NCI-H187 treated with DMSO at 0.1 percent for 48 hours (cell line): ENCODE measurements at regions not wholly inside any gene's neighbourhood (a gene's known extent, or its start where the extent isn't known, plus 50 kb on each side); places are given as distances from the start of the nearest gene placed in this dataset.

Source experiments
- DNase-seq: peaks from one replicate; lab custom pipeline; 2025; lab: John Stamatoyannopoulos, UW

DNA sequence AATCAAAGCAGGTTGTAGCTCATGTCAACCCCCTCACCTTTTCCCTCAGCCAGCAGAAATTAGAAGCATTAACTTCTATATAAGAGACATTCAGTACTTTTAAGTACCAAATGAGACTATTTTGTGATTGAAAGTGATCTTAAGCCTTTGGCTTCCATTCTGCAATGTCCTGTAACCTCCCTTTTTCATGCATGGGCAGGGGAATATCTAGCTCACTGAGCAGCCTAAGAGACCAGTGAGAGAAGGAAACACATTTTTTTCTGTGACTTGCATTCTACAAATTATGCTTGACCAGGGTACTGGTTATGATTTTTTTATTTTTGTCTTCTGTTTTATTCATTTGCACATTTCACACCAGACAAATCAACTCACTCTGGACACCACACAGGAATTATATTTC is 369.6 kb downstream of the KCTD12 start:
- no peak for DNase-seq

DNA sequence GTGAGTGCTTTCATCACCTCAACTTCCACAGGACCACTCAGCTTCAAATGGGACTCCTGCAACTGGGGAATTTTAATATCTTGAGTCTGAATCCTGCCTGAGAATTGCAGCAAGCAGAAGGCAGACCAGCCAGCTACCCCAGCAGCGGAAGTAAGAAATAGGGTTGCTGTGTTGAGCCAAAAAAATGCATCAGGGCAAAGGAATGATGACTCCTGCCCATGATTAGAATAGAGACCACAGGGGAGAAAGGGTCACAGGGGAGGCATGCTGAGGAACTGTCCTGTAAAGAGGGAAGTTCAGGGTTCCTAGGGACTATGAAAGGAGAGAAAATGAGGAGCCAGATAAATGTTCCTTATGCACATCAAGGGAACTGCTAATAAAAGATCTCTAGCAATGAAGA is 370.2 kb downstream of the KCTD12 start:
- no peak for DNase-seq

DNA sequence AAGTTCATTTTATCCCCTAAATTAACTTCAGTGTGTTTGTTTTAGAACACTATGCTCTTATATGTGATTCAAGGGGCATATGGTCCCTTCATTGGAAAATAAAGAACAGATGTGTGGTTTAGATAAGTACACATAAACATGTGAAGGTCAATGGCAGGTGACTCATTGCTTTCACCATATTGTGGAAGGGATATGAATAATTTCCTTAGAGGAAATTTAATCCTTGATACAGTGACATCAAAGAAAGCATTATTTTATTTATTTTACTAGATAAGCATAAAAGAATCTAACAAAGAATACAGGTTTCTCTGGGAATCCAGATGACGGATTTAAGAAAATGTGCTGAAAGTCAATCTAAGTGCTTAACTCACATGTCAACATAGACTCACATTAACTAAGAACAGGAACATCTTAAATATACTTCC is 373.5 kb downstream of the KCTD12 start:
- DNase-seq: no peak

DNA sequence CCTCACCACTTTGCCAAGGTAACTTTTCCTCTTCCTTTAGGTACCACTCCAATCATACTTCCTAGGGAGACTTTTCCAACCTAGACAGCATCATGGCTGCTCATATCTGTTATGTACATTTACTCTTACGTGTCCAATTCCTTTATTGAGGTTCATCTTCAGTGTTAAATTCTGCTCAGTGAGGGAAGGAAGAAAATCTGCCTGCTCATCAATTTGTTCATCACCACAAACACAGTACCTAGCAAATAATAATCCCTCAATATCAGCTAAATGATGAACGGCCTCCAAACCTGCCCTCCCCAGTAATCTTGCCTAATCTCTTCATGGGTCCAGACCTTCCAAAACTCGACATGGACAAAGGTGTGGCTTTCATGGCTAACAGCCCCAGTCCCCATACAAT is 380.8 kb downstream of the KCTD12 start:
- DNase-seq: no peak

DNA sequence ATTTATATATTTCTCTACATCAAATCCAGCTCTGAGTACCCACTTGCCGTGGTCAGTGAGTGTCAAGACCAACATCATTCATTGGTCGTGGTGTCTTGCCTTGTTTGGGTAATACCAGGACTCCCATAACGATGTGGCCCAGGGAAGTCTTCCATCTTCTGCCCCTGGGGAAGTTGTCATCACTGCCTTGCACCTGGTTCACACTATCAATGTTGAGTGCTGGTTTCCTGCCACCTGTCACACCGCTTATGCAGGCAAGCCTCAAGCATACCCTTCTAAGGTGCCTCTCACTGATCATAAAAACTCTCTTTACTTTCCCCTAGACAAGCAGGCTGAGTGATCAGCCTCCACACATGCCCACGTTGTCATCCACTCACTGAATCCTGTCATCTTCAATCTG is 382.4 kb downstream of the KCTD12 start:
- DNase-seq: no peak

DNA sequence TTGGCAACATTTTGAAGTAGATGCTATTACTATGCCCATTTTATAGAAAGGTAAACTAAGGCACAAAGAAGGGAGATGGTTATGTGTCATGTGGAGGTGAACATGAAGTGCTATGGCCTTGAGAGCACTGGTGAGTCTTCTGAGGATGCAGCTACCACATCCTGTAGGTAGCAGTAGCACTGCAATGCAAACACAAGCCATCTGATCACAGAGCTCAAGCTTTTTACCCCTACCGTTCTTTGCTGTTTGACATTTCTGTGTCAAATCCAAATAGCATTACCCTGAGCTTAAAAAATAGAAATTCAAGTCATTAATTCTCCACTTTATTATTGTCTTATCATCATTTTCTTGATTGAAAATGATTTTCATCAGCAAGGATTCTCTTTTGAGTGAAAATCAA is 382.9 kb downstream of the KCTD12 start:
- DNase-seq: no peak

DNA sequence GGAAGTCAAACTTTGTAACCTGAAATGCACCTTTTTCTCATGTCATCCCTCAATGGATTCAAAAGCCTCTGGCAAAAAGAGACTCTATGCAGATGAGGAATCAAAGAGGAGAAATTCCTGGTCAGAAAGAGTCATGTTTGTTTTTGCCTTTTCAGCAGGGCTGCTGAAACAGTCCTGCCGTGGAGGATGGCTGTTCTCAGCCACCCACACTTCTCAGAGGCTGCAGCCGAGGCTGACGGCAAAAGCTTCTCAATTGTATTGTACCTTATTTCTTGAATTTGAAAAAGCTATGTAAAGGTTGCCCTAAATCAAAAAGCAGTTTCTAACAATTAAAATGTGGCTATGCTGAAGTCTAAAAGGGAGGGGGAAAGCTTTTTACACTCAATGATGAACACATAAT is 385.3 kb downstream of the KCTD12 start:
- no peak for DNase-seq

DNA sequence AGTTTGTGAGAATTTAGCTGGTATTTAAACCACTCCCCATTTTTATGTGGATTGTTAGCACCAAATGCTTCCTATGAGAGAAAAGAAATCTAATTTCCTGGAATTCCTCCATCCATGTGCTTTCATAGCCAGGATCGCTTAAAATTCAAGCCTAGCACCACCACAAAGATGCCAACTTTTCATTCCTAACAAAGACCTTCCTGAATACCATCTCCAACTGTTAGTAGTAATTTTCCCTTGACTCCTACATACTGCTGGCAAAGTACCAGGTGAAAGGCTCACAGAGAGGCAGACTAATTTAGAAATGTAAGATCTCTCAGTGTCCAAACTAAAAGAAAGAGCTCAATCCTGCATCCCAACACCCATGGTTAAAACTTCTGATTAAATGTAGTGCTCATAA is 386.3 kb downstream of the KCTD12 start:
- no peak for DNase-seq

DNA sequence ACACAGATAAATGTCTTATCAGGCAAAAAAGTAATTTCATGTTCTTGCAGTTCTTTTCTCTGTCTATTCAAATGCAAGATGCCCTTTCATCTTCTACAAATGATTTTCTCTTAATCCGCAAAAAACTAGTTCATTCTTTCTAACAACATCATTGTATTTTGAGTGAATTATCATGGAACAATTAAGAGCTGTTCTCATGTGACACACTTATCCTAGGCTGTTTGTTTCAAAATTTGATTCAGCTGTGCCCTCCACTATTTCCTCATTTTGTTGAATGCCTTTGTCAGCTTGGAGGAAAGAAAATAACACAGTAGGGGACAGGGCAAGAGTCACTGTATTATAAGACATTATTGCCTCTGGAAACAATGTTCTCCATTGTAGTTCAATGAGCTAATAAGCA is 396.9 kb downstream of the KCTD12 start:
- DNase-seq: no peak

DNA sequence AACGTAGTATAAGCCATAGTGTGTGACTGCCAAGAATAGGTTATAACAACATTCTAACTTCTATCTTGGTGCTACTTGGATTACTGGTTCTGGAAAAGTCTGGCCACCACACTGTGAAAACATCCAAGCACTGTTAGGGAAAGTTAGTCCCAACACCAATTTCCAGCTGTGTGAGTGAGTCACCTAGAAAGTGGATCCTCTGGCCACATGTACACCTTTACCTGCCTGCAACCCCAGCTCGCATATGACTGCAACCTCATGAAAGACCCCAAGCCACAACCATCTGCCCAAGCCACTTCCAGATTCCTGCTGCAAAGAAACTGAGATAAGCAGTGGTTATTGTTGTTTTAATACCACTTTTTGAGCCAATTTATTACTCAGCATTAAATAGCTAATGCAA is 404.5 kb downstream of the KCTD12 start:
- DNase-seq: no peak

DNA sequence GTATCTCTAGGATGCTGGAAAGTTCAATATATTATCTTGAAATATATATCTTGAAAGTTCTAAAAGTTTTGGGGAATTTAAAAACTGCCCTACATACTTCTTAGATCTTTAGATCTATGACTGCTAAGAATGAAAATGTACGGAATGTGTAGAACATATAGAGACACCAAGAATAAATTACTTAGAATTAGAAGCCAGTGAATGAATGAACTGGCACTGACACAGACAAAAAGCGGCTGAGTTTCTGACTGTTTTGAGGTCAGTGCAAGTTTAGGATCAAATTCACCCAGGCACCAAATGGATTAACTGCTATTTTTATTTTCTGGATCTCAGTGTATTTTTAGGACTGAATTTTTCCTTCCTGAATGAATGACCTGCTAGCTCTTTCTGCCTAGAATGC is 411.2 kb downstream of the KCTD12 start:
- no peak for DNase-seq

DNA sequence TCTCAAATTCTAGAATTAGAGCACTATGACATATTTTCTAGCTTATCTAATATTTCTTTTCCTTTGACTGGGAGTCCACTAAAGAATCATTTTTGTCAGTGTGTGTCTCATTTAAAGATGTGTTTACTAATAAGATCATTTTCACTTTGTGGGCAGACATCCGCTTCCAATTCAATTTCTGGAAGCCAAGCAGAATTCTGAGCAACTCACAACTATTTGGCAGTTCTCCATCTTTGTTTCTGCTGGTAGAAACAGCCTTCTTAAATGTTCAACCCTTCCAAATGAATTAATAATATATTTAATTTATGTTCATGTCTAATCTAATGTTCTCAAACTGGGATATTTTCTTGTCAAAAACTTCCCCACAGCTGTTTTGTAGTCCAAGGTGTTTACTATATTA is 411.8 kb downstream of the KCTD12 start:
- no peak for DNase-seq

DNA sequence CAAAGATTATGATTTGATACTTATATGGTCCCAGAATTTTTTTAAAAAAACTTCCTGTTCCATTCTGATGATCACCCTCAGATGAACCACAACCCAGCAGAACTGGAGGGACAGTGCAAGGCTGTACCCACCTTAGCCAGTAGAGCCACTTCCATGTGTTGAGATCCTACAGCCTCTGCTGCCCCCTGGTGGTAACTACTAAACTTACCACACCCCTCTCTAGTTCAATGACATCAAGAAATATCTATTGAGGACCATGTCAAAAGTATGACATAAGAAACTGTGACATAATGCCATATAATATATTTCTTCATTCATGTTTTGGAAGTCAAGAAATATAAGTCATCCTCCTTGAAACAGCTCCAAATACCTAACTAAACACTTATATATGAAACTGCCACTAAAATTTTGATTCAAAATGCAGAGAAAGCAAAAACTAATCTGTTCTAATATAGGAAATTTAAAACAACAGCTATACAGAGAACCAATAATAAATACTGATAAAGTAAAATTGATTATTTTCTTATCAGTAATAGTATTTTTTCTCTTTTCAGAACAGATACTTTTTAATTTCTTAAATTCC is 412.6 kb downstream of the KCTD12 start:
- no peak for DNase-seq

DNA sequence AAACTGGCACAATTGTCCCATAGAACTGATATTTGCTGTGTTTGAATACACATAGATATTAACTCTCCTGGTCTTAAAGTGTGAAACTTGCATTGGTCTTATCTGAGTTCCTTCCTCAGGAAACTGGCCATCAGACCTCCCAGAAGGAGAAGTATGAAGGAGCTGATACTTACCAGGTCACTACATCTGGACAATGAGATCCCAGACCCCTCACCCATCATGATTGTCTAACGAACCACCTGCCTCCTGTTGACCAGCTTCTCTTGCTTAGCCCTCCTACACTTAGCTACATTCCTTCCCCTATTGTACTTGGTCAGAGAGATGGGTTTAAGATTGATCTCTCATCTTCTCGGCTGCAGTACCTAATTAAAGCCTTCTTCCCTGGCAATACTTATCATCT is 413.3 kb downstream of the KCTD12 start:
- DNase-seq: no peak

DNA sequence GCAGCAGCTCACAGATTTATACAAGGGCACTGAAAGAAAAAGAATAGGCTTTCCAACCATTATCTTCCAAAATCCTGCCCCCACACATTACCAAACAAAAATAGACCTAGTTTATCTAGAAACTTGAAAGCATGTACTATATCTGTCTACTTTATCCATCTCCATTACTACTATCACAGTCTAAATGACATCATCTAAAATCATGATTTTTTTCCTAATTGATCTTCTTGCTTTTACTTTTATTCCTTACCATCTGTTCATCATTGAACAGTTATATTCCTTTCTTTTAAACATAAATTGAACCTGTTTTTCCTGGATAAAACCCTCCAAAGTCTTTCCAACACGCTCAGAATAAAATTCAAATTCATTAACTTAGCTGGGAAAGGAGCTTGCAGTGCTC is 414.7 kb downstream of the KCTD12 start:
- no peak for DNase-seq

DNA sequence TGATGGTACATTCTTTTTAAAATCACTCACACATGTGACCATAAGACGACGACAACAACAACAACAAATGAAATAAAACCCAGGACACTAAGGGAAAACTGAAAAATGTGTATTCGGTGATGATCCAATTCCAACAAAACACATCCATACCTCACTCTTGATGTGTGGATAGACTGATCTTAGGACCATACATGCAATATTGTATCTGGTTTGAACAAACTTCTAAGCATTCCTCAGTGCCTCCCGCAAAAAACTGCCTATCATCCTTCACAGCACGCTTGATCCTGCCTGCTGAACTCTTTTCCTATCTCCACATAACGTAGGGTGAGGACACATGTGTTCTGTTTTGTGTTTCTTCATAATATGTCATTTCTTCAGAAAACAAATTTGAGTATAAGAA is 415.2 kb downstream of the KCTD12 start:
- no peak for DNase-seq

DNA sequence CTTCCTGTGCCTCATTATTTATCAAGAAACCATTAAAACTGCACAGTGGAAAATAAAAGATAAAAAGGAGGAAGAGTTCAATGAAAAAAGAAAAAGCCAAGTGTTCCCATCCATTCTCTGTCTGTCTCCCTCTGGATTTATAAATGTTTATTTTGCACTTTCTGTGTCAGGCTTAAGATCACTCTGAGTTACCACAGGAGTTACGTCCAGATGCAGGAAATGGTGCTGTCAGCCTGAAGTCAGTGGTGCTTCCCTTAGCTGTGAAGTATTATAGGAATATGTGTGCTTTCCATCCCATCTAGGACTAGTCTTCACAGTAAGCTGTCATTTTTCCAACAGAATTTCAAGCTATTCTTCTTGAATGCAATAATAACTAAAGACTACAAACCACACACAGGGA is 420.2 kb downstream of the KCTD12 start:
- no peak for DNase-seq

DNA sequence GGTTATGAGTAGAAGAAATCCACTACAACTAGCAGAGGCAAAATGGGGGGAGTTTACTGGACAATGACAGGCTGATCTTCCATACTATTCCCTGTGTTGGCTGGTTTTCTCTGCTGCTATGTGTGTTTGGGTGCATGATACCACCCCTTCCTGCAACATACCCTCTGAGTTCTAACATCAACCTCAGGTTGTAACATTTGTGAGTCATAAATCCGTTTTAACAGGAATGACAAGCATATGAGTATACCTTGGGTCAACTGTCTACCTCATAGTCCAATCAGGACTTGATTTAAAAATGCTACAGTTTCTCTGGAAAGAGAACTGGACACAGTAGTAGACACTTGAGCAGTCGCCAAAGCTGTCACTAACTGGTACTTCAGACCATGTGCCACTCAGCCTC is 422.9 kb downstream of the KCTD12 start:
- no peak for DNase-seq

DNA sequence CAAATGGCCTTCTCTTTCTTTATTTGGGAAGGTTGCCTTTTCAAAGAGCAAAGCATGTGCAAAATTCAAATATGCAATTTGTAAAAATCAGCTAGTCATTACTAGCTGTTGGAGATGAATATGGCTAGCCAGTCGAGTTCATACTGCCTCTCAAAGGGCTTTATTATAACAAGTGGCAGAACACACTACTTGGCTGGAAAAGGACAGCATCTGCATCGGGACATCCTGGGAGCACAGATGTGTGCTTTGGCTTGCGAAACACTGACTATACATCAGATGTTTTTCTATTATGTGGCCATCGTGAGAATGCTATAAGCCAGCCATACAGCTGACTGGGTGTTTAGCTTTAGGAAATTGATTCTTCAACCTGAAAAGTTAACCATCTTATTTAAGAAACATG is 424.2 kb downstream of the KCTD12 start:
- no peak for DNase-seq

DNA sequence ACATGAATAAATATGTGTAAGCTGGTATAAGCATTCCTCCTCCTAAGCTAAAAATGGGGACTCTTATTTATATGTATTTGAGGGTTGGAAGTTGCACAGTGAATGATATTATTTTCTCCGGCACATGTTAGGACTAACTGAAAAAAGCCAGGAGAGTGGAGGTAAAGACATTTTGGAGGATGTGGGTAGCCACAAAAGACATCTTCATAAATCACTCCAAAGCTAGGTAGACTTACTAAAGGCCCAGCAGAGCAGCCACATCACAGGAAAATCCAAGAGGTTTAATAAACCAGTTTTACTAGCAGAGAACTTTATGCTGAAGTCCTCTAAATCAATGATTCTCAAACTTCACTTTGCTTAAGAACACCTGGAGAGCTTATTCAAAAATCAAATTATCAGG is 424.7 kb downstream of the KCTD12 start:
- DNase-seq: no peak

DNA sequence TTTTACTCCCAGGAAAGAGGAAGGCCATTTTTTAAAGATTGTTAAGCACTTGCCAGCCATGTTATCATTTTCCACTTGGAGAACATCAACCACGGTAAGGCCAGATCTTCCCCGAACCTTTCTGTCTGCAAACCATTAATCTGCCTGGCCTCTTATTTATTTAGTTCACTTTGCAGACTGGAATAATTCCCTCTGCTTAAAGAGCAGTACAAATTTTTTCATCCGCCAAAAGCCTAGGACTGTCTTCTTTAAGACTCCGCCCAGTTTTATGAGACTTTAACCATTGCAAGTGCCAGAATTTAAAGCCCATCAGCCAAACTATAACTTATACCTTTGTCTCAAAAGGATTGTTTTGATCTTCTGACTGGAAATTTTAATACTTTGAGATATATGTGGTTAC is 426.3 kb downstream of the KCTD12 start:
- DNase-seq: no peak

DNA sequence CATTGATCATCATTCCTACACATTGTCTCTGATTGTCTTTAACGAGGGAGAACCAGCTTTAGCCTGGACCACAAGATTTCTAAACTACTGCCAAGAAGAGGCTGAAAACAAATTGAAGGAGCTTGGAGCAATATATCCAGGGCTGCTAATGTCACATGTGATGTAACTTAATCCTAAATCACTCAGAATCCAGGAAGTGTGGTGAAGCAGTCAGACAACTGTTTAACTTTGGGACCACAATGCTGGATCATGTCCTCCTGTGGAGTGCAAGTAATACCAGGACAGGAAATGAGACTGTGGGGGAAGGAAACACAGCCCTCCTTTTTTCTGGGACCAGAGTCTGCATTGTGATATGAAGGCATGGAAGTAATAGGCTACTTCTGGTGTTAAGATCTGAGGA is 430.2 kb downstream of the KCTD12 start:
- DNase-seq: no peak

DNA sequence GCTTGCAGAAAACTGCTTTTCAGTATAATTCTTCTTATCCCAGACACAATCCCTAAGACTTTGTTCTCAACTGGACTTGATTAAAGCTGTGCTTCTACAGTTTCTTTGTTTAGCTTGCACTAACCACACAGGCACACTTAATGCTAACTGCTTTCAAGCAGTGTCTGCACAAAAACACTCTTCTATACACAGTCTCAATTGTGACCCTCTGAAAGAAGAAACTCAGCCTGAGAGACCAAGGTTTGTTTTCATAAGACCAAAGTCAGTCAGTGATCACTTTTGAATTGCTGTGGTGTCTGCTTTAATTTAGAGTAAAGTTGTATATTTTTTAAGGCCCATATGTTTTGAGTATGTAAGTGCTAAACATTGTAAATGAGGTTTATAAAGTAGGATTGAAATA is 431.2 kb downstream of the KCTD12 start:
- no peak for DNase-seq

DNA sequence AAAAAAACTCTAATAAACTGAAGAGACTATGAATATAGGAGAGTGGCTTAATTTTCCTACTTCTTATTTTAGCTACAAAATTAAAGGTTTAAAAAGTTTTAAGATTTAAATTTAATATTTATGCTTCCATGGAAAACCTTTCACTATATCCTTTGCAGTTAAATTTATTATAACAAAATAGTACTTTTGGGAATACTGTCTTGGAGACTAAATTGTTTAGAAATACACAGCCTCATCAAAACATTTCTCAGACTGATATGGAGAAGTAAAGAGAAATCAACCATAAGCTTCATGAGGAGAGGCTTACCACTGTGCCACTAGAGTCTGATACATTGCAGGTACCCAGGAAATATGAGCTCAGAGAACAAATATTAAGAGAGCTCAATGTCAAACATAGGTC is 436.5 kb downstream of the KCTD12 start:
- DNase-seq: no peak

DNA sequence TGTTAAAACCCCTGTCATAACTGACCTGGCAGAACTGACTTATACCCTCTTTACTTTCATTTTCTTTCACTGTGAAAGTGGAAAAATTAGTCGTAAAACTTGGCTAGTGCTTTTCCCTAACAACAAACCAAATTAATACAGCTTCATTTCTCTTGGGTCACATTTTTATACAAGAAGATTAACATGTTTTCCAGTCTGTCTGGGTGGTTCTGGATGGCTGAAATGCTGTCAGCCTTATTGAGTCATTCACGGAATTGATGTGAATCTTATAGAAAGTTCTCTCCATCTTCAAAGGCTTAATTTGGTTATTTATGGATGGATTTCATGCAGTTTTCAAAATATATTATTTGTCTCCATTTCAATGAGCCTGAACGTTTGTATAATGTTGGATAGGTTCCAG is 440.0 kb downstream of the KCTD12 start:
- DNase-seq: no peak
